Omental fat pad (tissue), 3 donors: ENCODE measurements at regions not wholly inside any gene's neighbourhood (a gene's known extent, or its start where the extent isn't known, plus 50 kb on each side); places are given as distances from the start of the nearest gene placed in this dataset.

Source experiments
- ATAC-seq: fragments of 150-250 bp; one replicate; pipeline ENCODE4 v1.9.1; 2016; ENCODE audit warnings: mild to moderate bottlenecking, moderate library complexity; ENCODE audit not compliant: low FRiP score
- DNase-seq: peaks from one replicate; pipeline ENCODE4 v3.0.0-alpha.2; 2019; ENCODE audit warnings: low spot score
- TF ChIP-seq, protein P1 (sequence below), 3 donors: fragments of 450-650 bp; IDR thresholded peaks; one replicate each; pipeline ENCODE4 v1.5.1; 2016 to 2017; ENCODE audit warnings: antibody characterized with exemption in 3 of 3, mild to moderate bottlenecking in 3 of 3, moderate library complexity in 2 of 3

DNA sequence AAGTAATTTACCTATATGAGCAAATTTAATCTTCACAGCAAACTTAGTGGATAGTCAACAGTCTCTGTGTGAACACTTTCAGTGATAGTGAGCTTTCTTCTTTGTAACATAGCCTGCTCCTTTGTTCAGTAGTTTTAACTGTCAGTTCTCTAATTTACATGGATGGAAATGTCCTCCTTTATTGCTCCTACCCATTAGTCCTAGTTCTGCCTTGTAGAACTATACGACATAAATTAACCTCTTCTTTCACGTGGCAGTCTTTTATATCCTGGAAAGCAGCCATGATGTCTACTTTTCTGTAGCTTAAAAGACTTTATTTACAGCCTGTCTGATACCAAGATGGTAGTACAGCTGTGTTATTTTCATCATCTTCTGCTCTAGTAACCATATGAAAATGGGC lies 143.6 kb downstream of the TANC2 start:
- TF ChIP-seq, protein P1, sequence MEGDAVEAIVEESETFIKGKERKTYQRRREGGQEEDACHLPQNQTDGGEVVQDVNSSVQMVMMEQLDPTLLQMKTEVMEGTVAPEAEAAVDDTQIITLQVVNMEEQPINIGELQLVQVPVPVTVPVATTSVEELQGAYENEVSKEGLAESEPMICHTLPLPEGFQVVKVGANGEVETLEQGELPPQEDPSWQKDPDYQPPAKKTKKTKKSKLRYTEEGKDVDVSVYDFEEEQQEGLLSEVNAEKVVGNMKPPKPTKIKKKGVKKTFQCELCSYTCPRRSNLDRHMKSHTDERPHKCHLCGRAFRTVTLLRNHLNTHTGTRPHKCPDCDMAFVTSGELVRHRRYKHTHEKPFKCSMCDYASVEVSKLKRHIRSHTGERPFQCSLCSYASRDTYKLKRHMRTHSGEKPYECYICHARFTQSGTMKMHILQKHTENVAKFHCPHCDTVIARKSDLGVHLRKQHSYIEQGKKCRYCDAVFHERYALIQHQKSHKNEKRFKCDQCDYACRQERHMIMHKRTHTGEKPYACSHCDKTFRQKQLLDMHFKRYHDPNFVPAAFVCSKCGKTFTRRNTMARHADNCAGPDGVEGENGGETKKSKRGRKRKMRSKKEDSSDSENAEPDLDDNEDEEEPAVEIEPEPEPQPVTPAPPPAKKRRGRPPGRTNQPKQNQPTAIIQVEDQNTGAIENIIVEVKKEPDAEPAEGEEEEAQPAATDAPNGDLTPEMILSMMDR (IDR thresholded peaks at IDR 0.05), result no peak
- DNase-seq (no peak), ATAC-seq (no peak)

DNA sequence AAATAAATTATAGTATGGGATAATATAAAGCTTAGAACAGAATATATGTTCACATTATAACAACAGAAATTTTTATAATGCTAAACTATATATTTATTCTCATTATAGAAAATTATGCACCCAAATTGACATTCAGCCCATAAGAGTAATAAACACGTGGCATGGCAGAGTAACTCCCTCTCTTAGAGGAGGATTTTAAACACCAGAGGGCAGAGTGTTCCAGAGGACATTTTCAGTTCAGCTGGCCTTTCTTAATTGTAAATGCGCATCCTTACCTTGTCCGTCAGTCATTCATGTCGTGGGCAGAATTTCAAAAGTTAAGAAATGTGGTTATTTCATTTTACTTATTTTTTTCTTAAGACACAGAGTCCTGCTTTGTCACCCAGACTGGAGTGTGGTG lies 147.1 kb downstream of the TANC2 start:
- no peak for ATAC-seq
- TF ChIP-seq, protein P1 (IDR thresholded peaks at IDR 0.05), result no peak
- DNase-seq, result no peak

- DNase-seq (no peak), ATAC-seq (no peak)
- TF ChIP-seq, protein P1 (IDR thresholded peaks at IDR 0.05), result no peak
These were observed 150.2 kb downstream of the TANC2 start for GRCh38 chr17:63116228-63116627.

DNA sequence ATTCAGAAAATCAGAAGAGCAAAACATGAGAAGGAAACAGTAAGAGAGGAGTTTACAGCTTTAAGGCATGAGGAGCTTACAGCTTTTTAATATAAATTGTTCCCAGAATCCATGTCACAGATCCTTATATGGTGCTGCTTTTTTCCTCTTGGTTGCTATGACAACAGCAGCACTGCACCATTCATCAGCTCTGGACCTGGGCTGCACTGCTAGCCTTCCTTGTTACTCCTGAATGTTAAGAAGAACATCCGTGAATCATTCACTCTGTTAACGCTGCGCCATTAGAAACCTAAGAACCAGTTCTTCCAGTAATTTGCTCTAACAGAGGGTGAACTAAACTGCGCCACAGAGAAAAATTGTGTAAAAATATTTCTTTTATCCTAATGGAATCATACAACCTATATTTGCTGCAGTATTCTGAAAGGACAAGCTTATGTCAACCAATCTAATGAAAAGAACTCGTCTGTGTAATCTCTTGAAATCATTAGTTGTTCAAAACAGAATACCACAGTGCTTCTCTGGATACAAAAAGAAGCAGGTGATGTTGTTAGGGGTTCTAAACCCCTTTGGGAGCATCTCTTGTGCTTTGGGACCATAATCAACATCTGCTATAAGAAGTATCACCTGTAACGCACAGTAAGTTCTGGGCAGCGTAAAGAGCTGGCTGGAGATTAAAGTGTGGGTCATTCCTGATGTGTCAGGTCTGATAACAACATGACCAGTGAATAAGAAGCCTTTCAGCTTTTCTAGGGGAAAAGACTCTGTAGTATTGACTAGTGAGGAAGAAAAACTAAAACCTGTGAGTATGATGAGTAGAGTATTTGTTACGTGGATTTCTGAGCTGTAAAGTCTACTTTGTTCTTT lies 151.2 kb downstream of the TANC2 start:
- no peak for ATAC-seq
- TF ChIP-seq, protein P1 (IDR thresholded peaks at IDR 0.05), result no peak
- DNase-seq, result no peak

GRCh38 chr17:63120406-63120805 lies 154.4 kb downstream of the TANC2 start:
- ATAC-seq (no peak), DNase-seq (no peak)
- TF ChIP-seq, protein P1 (IDR thresholded peaks at IDR 0.05), result no peak

- TF ChIP-seq, protein P1 (IDR thresholded peaks at IDR 0.05), result no peak
- no peak for ATAC-seq
- DNase-seq, result no peak
These were observed 158.5 kb downstream of the TANC2 start for GRCh38 chr17:63124536-63124935.

DNA sequence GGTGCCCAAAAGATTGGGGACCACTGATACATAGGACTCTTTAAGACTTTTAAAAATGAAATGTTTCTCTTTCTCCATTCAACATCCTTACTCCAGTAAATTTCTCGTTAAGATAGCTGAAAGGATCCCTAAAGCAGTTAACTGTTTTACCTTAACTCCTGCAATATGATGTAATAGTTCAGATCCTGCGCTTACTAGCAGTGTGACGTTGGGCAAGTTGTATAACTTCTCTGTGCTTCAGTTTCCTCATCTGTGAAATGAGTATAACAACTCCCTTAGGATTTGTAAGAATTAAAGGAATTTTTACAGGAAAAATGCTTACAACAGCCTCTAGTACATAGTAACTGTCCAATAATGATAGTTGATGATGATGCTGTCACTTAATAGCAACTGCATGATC lies 158.9 kb downstream of the TANC2 start:
- TF ChIP-seq, protein P1 (IDR thresholded peaks at IDR 0.05), result no peak
- DNase-seq (no peak), ATAC-seq (no peak)
